Stimulated activated CD8-positive, alpha-beta memory T cell treated with anti-CD3 and anti-CD28 coated beads, Interleukin-2, amount 100 ng/mL, for 48 hours (primary cell): ENCODE measurements at regions not wholly inside any gene's neighbourhood (a gene's known extent, or its start where the extent isn't known, plus 50 kb on each side); places are given as distances from the start of the nearest gene placed in this dataset.
"Not testable (repeated sequence)": the region's sequence is repeated elsewhere in the genome, so short reads cannot be mapped to it uniquely, and the experiment has no call there.

Source experiments
- DNase-seq, 2 donors: peaks; one replicate each; pipeline ENCODE4 v3.0.0-alpha.2; 2020; ENCODE audit warnings: low read depth in 2 of 2

GRCh38 chr20:43364001-43364400 lies 93.7 kb upstream of the SRSF6 start:
- DNase-seq: no peak

GRCh38 chr20:43363506-43363905 lies 94.2 kb upstream of the SRSF6 start:
- DNase-seq: no peak

- no peak for DNase-seq
These were observed 96.2 kb upstream of the SRSF6 start for GRCh38 chr20:43361526-43361925.

DNA sequence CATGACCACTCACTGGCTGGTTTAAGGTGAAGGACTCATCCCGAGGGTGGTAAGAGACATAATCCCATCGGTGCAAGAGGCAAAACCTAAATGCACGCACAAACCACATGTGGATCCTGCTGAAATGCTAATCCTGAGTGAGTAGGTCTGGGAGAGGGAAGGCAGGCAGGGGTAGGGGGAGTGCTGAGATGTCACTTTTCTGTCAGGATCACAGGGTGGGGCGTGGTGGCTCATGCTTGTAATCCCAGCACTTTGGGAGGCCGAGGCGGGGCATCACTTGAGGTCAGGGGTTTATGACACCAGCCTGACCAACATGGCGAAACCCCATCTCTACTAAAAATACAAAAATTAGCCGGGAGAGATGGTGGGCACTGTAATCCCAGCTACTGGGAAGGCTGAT lies 97.7 kb upstream of the SRSF6 start:
- DNase-seq: no peak

DNA sequence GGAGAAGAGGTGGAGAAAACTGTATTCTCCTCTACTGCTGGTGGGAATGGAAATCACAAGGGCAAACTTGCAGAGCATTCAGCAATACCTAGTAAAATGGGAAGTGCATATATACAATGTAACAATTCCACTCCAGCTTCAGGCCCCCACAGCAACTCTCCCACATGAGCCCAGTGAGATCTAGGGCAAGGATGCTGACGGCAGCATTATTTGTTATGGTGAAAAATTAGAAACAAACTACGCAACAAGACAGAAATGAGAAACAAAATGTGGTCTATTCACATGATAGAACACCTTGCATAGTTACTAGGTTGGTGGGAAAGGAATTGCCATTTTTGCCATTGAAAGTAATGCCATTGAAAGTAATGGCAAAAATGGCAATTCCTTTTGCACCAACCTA lies 98.9 kb upstream of the SRSF6 start:
- no peak for DNase-seq

DNA sequence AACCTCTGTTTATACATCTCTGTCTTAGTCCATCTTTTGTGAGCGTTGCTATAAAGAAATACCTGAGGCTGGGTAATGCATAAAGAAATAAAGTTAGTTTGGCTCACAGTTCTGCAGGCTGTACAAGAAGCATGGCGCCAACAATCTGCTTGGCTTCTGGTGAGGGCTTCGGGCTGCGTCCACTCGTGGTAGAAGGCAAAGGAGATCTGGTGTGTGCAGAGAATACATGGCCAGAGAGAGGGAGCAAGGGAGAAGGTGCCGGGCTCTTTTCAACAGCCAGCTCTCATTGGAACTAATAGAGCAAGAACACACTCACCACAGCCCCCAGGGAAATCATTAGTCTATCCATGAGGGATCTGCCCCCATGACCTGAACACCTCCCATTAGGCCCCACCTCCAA lies 100.3 kb upstream of the SRSF6 start:
- no peak for DNase-seq

- DNase-seq: no peak
These were observed 102.1 kb upstream of the SRSF6 start for GRCh38 chr20:43355610-43356009.

DNA sequence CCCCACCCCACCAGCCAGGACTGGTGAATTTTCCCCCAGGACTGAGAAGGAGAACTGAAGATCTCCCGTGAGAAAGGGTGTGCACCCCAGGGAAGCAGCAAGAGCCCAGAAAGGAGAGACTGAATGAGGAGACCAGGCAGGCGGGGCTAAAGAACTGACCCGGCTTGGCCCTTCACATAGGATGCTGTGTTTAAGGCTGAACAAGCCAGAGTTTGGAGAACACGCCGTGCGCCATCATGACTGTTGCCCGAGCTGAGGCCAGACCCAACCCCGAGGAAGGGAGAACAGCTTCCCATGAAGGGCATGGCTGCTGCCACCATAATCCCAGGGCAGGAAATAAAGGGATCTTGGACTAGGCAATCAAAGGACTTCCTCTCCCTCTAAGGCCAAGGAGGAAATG lies 104.7 kb upstream of the SRSF6 start:
- no peak for DNase-seq

DNA sequence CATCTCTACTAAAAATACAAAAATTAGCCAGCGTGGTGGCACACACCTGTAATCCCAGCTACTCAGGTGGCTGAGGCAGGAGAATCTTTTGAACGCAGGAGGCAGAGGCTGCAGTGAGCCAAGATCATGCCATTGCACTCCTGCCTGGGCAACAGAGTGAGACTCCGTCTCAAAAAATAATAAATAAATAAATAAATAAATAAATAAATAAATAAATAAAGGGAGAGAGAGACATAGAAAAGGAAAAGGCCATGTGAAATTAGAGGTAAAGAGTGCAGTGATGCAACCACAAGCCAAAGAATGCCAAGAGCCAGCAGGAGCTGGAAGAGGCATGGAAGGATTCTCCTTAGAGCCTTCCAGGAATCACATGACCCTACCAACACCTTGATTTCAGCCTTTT lies 107.0 kb upstream of the SRSF6 start:
- not testable (repeated sequence) for DNase-seq

- no peak for DNase-seq
These were observed 107.9 kb upstream of the SRSF6 start for GRCh38 chr20:43349841-43350240.

- DNase-seq: not testable (repeated sequence)
These were observed 109.9 kb upstream of the SRSF6 start for GRCh38 chr20:43347839-43348238.

- DNase-seq: no peak
These were observed 112.0 kb upstream of the SRSF6 start for GRCh38 chr20:43345676-43346075.

GRCh38 chr20:43341511-43341910 lies 116.2 kb upstream of the SRSF6 start:
- no peak for DNase-seq

DNA sequence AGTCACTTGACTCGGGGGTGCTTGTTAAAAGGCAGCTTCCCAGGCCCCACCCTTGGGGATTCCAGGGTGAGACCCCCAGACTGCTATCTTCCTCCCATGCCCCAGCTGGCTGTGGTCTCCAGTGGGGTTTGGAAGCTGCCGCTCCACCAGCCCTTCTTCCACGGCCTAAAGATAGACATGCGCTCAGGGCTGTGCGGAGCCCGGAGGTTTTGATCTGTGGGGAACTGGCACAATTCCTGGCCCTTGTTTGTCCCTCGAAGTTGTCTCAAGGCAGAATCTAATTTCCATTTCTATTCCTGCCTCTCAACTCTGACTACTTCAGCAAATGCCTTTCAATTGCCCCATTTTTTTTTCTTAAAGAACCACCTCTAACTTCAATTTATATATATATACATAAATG lies 120.7 kb upstream of the SRSF6 start:
- DNase-seq: no peak

DNA sequence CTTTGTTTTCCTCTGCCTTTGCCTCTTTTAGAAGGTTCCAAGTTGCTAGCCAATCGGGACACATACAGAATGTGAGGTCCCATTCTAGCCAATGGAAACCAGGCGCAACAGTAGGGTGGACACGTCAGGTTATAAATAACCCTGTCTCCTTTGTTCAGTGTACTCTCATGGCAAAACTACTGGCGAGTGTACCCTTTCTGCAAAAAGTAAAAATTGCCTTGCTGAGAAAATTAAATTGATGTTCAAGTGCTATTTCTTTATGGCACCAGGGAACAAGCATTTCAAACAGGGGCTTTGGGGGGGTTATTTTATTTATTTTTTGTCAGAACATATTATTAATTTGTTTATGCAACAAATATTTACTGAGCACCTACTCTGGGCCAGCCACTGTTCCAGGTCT lies 123.6 kb upstream of the SRSF6 start:
- no peak for DNase-seq

DNA sequence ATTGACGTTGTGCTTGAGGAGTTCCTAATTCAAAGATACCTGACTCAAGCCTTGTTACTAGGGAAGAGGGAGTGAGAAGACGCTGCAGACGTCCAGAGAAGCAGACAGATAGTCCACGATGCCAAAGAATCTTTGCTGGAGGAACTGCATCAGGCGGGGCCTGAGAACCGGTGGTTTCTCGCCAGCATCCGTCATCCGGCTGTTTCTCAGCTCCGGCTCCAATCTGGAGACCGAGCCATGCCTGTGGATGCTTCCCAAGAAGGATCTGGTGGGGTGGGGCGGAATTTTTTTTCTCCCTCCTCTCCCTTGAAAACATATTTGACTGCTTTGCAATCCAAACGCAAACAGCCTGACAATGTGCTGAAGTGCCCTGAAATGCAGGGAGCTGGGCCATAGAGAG lies 125.8 kb upstream of the SRSF6 start:
- DNase-seq: no peak

DNA sequence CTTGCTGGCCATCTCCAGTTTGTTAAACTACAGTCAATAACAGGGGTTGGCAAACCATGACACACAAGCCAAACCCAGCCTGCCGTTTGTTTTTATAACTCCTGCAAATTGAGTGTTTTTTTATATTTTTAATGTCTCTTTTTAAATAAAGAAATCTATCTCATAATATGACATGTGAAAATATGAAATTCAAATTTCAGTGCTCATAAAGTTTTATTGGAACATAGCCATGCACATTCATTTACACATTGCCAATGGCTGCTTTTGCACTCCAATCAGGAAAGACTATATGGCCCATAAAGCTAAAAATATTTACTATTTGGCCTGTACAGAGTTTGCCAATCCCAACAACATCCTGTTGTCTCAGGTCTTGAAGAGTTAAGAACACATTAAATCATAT lies 129.0 kb upstream of the SRSF6 start:
- no peak for DNase-seq

DNA sequence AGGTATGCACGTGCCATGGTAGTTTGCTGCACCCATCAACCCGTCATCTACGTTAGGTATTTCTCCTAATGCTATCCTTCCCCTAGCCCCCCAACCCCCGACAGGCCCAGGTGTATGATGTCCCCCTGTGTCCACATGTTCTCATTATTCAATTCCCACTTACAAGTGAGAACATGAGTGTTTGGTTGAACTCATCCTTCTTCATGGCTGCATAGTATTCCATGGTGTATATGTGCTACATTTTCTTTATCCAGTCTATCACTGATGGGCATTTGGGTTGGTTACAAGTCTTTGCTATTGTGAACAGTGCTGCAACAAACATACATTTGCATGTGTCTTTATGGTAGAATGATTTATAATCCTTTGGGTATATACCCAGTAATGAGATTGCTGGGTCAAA lies 130.5 kb upstream of the SRSF6 start:
- not testable (repeated sequence) for DNase-seq

GRCh38 chr20:43325926-43326325 lies 131.8 kb upstream of the SRSF6 start:
- no peak for DNase-seq

- DNase-seq: no peak
These were observed 133.9 kb upstream of the PTPRT start for GRCh38 chr20:43323592-43323991.

DNA sequence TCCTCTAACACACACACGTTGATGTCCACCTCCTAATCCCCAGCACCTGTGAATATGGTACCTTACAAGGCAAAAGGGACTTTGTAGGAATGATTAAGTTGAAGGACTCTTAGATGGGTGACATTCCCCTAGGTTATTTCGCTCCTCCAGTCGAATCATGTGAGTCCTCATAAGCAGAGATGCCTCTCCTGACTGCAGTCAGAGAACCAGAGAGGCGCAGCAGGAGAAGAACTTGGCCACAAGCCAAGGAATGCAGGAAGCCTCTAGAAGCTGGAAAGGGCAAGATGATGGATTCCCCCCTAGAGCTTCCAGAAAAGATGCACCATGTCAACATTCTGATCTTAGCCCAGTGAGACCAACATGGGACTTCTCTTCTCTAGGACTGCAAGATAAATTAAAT lies 133.1 kb upstream of the PTPRT start:
- no peak for DNase-seq

GRCh38 chr20:43320536-43320935 lies 130.8 kb upstream of the PTPRT start:
- no peak for DNase-seq

DNA sequence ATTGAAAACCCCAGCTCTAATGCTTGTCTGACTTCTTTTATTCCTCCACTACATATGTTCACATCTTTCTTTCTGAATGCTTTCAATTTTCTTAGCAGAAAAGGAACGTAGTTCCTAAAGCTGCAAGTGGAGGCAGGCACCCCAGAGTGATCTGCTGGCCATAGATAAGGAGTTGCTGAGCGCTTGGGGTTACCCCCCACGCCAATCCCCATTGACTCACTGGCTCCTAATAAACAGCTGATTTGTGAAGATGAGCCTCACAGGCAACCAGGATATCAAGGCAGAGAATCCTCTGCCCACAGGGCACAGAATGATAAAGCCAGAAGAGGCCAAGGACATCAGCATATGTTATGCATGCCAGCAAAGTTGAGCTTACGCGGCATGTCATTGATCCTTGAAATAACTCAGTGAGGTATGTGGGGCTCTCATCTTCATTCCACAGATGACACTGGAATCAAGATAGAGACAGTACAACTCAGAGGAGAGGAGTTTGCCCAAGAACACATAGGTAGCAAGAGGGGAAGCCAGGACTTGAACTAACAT lies 129.1 kb upstream of the PTPRT start:
- no peak for DNase-seq

GRCh38 chr20:43316271-43316670 lies 126.6 kb upstream of the PTPRT start:
- no peak for DNase-seq

- no peak for DNase-seq
These were observed 119.6 kb upstream of the PTPRT start for GRCh38 chr20:43309266-43309665.
